IMR-90 (cell line): ENCODE measurements at regions not wholly inside any gene's neighbourhood (a gene's known extent, or its start where the extent isn't known, plus 50 kb on each side); places are given as distances from the start of the nearest gene placed in this dataset.

Experiments used
- BHLHE40 ChIP-seq: fragments of 150-350 bp; IDR thresholded peaks from 2 replicates; pipeline ENCODE4 v1.6.1; 2016; ENCODE audit warnings: mild to moderate bottlenecking, low read depth, low read length
- CEBPB ChIP-seq: IDR thresholded peaks from 2 replicates; pipeline ENCODE4 v1.6.1; 2012; ENCODE audit warnings: low read depth, low read length, improper control_type of control experiment
- FOS ChIP-seq: fragments of 150-350 bp; IDR thresholded peaks from 2 replicates; pipeline ENCODE4 v1.6.1; 2016; ENCODE audit warnings: low read depth, low read length
- MAFK ChIP-seq: IDR thresholded peaks from 2 replicates; pipeline ENCODE4 v1.6.1; 2012; ENCODE audit warnings: low read depth, low read length, improper control_type of control experiment
- POLR2A ChIP-seq: IDR thresholded peaks from 2 replicates; pipeline ENCODE4 v1.6.1; 2012; ENCODE audit warnings: mild to moderate bottlenecking, low read depth, low read length
- RAD21 ChIP-seq: IDR thresholded peaks from 2 replicates; pipeline ENCODE4 v1.6.1; 2012; ENCODE audit warnings: low read length, improper control_type of control experiment
- RFX5 ChIP-seq: IDR thresholded peaks from 2 replicates; pipeline ENCODE4 v1.8.0; 2012; ENCODE audit warnings: low read depth, mild to moderate bottlenecking, low read length, moderate library complexity
- TF ChIP-seq, protein P1 (sequence below): conservative IDR thresholded peaks from 2 replicates; pipeline ENCODE4 v1.5.1; 2012; ENCODE audit warnings: mild to moderate bottlenecking, low read depth, low read length, improper control_type of control experiment
- TF ChIP-seq, protein P2 (sequence below): fragments of 150-350 bp; IDR thresholded peaks from 2 replicates; pipeline ENCODE4 v1.6.1; 2017; ENCODE audit warnings: mild to moderate bottlenecking, antibody characterized with exemption, low read length, low read depth

DNA sequence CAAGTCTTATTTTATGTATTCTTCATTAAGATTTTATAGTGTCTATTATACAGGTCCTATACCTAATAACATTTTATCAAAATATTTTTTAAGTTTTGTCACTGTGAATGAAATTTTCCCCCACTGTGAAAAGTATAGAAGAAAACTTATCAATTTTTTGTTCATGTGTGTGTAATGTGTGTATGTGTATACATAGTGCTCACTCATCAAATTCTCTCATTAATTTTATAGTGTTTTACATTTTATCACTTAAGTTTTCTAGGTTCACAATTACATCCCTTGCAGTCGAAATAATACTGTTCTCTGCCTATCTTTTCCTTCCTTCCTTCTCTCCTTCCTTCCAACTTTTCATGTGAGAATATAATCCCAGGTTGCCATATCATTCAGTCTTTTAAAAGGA, 93.2 kb upstream of the FBXO11 start:
- TF ChIP-seq, protein P1, sequence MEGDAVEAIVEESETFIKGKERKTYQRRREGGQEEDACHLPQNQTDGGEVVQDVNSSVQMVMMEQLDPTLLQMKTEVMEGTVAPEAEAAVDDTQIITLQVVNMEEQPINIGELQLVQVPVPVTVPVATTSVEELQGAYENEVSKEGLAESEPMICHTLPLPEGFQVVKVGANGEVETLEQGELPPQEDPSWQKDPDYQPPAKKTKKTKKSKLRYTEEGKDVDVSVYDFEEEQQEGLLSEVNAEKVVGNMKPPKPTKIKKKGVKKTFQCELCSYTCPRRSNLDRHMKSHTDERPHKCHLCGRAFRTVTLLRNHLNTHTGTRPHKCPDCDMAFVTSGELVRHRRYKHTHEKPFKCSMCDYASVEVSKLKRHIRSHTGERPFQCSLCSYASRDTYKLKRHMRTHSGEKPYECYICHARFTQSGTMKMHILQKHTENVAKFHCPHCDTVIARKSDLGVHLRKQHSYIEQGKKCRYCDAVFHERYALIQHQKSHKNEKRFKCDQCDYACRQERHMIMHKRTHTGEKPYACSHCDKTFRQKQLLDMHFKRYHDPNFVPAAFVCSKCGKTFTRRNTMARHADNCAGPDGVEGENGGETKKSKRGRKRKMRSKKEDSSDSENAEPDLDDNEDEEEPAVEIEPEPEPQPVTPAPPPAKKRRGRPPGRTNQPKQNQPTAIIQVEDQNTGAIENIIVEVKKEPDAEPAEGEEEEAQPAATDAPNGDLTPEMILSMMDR: no peak
- no peak for TF ChIP-seq FOS
- TF ChIP-seq MAFK: no peak
- no peak for TF ChIP-seq RFX5
- no peak for TF ChIP-seq BHLHE40
- TF ChIP-seq, protein P2, sequence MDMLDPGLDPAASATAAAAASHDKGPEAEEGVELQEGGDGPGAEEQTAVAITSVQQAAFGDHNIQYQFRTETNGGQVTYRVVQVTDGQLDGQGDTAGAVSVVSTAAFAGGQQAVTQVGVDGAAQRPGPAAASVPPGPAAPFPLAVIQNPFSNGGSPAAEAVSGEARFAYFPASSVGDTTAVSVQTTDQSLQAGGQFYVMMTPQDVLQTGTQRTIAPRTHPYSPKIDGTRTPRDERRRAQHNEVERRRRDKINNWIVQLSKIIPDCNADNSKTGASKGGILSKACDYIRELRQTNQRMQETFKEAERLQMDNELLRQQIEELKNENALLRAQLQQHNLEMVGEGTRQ: no peak
- TF ChIP-seq CEBPB: no peak
- TF ChIP-seq POLR2A: no peak
- no peak for TF ChIP-seq RAD21
